Tibial nerve (tissue), 4 donors: ENCODE measurements at regions not wholly inside any gene's neighbourhood (a gene's known extent, or its start where the extent isn't known, plus 50 kb on each side); places are given as distances from the start of the nearest gene placed in this dataset.

Source experiments
- DNase-seq, 2 donors: peaks; one replicate each; pipeline ENCODE4 v3.0.0-alpha.2; 2019; ENCODE audit warnings: low spot score in 2 of 2
- H3K27ac ChIP-seq, 4 donors: fragments of 200-600 bp; sonication (generic) in 3 of 4; one replicate each; pipeline ENCODE4 v1.5.1; 2017 to 2019; ENCODE audit warnings: mild to moderate bottlenecking in 1 of 4
- H3K27me3 ChIP-seq, 2 donors: fragments of 200-600 bp; sonication (generic) in 1 of 2; one replicate each; pipeline versions ENCODE4 v1.5.1 to v1.6.0; 2017 to 2019
- H3K36me3 ChIP-seq, 3 donors: fragments of 200-600 bp; sonication (generic); one replicate each; pipeline ENCODE4 v1.5.1; 2018 to 2019
- H3K4me1 ChIP-seq, 4 donors: fragments of 200-600 bp; sonication (generic) in 3 of 4; one replicate each; pipeline ENCODE4 v1.5.1; 2017 to 2019
- H3K4me3 ChIP-seq, 4 donors: fragments of 200-600 bp; sonication (generic) in 3 of 4; one replicate each; pipeline ENCODE4 v1.5.1; 2017 to 2019; ENCODE audit warnings: mild to moderate bottlenecking in 1 of 4, moderate library complexity in 1 of 4
- H3K9me3 ChIP-seq, 4 donors: fragments of 200-600 bp; sonication (generic) in 3 of 4; one replicate each; pipeline ENCODE4 v1.5.1; 2017 to 2019
- EP300 ChIP-seq, 2 donors: sonication (generic); formaldehyde crosslinking; IDR thresholded peaks; one replicate each; pipeline ENCODE4 v1.6.1; 2017; ENCODE audit warnings: antibody characterized with exemption in 2 of 2, mild to moderate bottlenecking in 1 of 2
- POLR2A ChIP-seq, 2 donors: fragments of 450-650 bp; IDR thresholded peaks; one replicate each; pipeline ENCODE4 v1.6.1; 2017; ENCODE audit warnings: antibody characterized with exemption in 2 of 2, mild to moderate bottlenecking in 2 of 2, moderate library complexity in 2 of 2
- WGBS, 2 donors: methylation state at CpG; one replicate each; pipeline ENCODE4 v1.1.5; 2018; 5-methylcytosine and 5-hydroxymethylcytosine counted together
- TF ChIP-seq, protein P1 (sequence below), 5 experiments: fragments of 200-600 bp in 3 of 5; fragments of 450-650 bp in 2 of 5; sonication (generic) in 3 of 5; IDR thresholded peaks; one replicate each; pipeline ENCODE4 v1.5.1; 2016 to 2019; ENCODE audit warnings: antibody characterized with exemption in 5 of 5, mild to moderate bottlenecking in 3 of 5, moderate library complexity in 2 of 5

DNA sequence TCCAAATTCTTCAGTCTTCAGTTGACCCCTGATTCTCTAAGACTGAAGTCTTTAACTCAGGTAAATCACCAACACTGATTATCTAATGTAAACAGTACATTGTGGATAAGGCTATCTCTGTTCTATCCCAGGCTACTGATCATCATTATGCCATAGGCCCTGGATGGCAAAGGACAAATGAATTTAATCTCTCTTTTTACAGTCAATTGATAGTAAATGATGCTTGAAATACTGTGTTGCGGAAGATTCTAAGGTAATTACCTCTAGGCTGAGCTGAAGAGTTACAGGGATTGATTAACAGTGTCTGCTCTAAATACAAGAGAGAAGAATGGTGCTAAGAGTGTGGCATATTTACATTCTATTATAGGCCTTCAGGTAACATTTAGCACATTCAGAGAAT is 264.7 kb downstream of the ACTL7B start:
- Histone ChIP-seq H3K4me1 (peaks cover 0 to 4% (median 0%) of the 10 kb centered on the region in 4 donors), H3K36me3 (no peaks in the 10 kb centered on the region), H3K27ac (no peak overlapping the region), H3K27me3 (no peaks in the 10 kb centered on the region), H3K9me3 (no peaks in the 10 kb centered on the region), H3K4me3 (no peak overlapping the region)
- no peak for TF ChIP-seq POLR2A (IDR thresholded peaks at IDR 0.05)
- TF ChIP-seq EP300 (IDR thresholded peaks at IDR 0.05) = no peak
- TF ChIP-seq, protein P1, sequence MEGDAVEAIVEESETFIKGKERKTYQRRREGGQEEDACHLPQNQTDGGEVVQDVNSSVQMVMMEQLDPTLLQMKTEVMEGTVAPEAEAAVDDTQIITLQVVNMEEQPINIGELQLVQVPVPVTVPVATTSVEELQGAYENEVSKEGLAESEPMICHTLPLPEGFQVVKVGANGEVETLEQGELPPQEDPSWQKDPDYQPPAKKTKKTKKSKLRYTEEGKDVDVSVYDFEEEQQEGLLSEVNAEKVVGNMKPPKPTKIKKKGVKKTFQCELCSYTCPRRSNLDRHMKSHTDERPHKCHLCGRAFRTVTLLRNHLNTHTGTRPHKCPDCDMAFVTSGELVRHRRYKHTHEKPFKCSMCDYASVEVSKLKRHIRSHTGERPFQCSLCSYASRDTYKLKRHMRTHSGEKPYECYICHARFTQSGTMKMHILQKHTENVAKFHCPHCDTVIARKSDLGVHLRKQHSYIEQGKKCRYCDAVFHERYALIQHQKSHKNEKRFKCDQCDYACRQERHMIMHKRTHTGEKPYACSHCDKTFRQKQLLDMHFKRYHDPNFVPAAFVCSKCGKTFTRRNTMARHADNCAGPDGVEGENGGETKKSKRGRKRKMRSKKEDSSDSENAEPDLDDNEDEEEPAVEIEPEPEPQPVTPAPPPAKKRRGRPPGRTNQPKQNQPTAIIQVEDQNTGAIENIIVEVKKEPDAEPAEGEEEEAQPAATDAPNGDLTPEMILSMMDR (IDR thresholded peaks at IDR 0.05) = no peak
- WGBS, 2 donors = 97 to 100% methylated on average over 1 of the region's 1 CpG
- DNase-seq = no peak

DNA sequence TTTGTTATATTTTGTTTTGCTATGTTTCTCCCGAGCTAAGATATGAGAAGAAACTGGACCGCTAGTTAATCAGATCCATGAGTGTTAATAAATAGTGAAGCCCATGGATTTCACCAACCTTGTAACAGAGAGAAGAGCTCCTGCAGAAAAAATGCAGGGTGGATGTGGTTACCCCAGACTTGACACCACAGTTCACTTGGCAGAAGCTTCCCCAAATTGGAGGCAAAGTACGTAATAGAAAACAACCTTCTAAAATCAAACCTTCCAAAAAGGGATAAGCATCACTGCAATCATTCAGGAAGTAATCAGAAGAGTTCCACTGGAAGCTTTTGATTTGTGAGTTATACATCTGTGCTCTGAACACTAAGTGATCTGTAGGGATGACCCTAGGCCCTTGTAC is 267.5 kb downstream of the ACTL7B start:
- no peaks in the 10 kb centered on the region for H3K9me3 ChIP-seq
- WGBS, 2 donors = 60 to 68% methylated on average over 3 of the region's 3 CpGs
- H3K36me3 ChIP-seq = no peaks in the 10 kb centered on the region
- H3K27ac ChIP-seq = no peak overlapping the region
- DNase-seq = no peak
- peaks cover 0 to 4% (median 0%) of the 10 kb centered on the region in 4 donors for H3K4me1 ChIP-seq
- H3K4me3 ChIP-seq = no peak overlapping the region
- TF ChIP-seq EP300 (IDR thresholded peaks at IDR 0.05) (no peak), POLR2A (IDR thresholded peaks at IDR 0.05) (no peak)
- TF ChIP-seq, protein P1 (IDR thresholded peaks at IDR 0.05) = no peak
- no peaks in the 10 kb centered on the region for H3K27me3 ChIP-seq

DNA sequence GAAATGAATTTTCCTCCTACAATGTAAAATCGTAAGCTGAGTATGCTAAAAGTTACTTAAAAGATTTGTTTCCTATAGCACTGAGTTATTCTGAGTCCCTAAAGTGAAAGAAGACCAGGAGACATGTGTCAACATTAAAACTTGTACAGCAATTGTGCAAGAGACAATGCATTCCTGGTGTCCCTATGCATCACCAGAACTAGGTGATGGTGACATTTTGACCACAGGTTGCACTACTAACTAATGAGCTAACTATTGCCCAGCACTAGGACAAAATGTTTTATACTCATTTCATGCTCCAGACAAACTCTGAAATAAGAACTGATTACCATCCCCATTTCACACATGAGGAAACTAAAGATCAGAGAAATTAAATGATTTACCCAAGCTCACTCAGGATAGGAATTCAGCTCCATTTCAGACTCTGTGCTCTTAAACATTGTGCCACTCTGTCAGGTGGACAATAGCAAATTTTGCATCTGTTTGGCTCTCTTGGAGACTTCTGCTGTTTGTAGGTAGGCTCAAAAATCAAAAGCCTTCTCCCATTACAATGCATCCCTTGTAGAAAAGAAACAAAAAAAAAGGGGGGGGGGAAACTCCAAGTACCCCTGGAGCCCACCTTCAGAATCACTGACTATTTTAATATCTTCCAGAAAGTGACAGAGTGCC is 269.2 kb downstream of the ACTL7B start:
- H3K27me3 ChIP-seq = no peaks in the 10 kb centered on the region
- no peak overlapping the region for H3K27ac ChIP-seq
- no peaks in the 10 kb centered on the region for H3K36me3 ChIP-seq
- H3K4me1 ChIP-seq = peaks cover 0 to 4% (median 0%) of the 10 kb centered on the region in 4 donors
- H3K4me3 ChIP-seq = no peak overlapping the region
- no peaks in the 10 kb centered on the region for H3K9me3 ChIP-seq
- 88 to 92% methylated on average over 1 of the region's 1 CpG for WGBS, 2 donors
- TF ChIP-seq POLR2A (IDR thresholded peaks at IDR 0.05) = no peak
- TF ChIP-seq, protein P1 (IDR thresholded peaks at IDR 0.05) = no peak
- no peak for TF ChIP-seq EP300 (IDR thresholded peaks at IDR 0.05)
- no peak for DNase-seq

DNA sequence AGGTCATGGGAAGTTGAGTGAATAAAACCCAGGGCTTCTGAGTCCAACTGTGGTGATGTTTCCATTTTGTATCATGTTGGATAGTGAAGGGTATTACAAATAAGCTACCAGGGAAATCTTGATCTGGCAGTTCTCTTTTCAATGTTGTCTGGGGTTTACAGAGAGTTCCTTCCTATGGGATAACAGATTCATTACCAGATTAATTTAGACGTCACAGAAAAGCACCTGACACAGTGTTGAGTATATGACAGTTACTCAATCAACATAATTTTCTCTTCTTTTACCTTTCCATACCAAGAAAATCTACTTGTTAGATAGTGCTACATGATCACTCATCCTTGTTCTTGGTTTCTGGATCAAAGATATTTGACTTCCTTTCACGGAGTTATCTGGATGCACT is 270.9 kb downstream of the ACTL7B start:
- Histone ChIP-seq H3K27ac (no peak overlapping the region), H3K4me3 (no peak overlapping the region), H3K9me3 (no peaks in the 10 kb centered on the region), H3K27me3 (no peaks in the 10 kb centered on the region), H3K4me1 (peaks cover 0 to 4% (median 0%) of the 10 kb centered on the region in 4 donors), H3K36me3 (no peaks in the 10 kb centered on the region)
- DNase-seq = no peak
- 85 to 87% methylated on average over 2 of the region's 2 CpGs for WGBS, 2 donors
- TF ChIP-seq POLR2A (IDR thresholded peaks at IDR 0.05) (no peak), EP300 (IDR thresholded peaks at IDR 0.05) (no peak)
- TF ChIP-seq, protein P1 (IDR thresholded peaks at IDR 0.05) = no peak

DNA sequence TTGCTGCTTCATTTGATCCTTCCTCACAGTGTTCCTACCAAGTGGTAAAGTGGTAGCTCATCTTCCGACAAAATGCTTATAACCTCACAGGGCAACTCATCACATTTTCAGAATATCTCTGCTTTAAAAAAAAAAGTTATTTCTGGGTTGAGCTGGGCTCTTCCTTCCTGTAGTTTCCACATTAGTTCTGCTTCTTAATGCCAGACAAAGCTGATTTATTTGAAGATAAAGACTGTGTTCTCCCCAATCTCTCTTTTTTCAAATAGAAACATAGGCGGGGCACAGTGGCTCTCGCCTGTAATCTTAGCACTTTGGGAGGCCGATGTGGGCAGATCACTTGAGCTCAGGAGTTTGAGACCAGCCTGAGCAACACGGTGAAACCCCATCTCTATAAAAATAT is 273.1 kb downstream of the ACTL7B start:
- no peak overlapping the region for H3K27ac ChIP-seq
- H3K36me3 ChIP-seq = no peaks in the 10 kb centered on the region
- TF ChIP-seq POLR2A (IDR thresholded peaks at IDR 0.05) = no peak
- TF ChIP-seq, protein P1 (IDR thresholded peaks at IDR 0.05) = no peak
- no peak for TF ChIP-seq EP300 (IDR thresholded peaks at IDR 0.05)
- H3K27me3 ChIP-seq = no peaks in the 10 kb centered on the region
- H3K9me3 ChIP-seq = no peaks in the 10 kb centered on the region
- DNase-seq = no peak
- H3K4me3 ChIP-seq = no peak overlapping the region
- no peaks in the 10 kb centered on the region for H3K4me1 ChIP-seq
- 77 to 78% methylated on average over 5 of the region's 5 CpGs for WGBS, 2 donors
